ENCODE measurements at regions not wholly inside any gene's neighbourhood (a gene's known extent, or its start where the extent isn't known, plus 50 kb on each side); places are given as distances from the start of the nearest gene placed in this dataset.
"Not testable (repeated sequence)": the region's sequence is repeated elsewhere in the genome, so short reads cannot be mapped to it uniquely, and the experiment has no call there.

DNA sequence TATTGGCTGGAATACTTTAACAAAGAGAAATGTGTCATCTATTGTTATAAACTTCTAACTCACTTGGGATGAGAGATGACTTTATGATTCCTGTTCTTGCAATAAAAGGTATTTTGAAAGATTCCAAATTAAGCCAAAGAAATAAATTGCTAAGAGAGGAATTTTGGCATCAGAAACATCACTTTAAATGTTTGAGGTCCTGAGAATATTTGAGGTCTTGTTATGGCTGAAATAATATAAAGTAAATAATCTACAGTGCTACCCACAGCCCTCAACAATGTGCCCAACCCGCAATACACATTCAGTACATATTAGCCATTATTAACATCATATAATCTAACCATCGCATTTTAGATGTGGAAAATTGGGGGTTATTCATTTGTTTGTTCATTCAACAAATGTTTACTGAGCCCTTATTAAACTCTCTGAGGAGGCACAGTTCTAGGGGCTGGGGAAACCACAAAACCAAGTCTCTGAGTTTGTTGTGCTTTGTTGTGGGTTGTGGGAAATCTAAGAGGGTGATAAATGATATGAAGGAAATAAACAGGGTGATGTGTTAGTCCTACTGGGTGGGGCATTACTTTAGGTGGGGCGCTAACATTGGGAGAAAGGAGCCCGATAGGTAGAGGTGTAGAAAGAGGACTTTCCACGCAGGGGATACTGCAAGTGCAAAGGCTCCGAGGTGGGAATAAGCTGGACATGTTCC, 135.2 kb upstream of the CLINT1 start:
- no peak for DNase-seq

DNA sequence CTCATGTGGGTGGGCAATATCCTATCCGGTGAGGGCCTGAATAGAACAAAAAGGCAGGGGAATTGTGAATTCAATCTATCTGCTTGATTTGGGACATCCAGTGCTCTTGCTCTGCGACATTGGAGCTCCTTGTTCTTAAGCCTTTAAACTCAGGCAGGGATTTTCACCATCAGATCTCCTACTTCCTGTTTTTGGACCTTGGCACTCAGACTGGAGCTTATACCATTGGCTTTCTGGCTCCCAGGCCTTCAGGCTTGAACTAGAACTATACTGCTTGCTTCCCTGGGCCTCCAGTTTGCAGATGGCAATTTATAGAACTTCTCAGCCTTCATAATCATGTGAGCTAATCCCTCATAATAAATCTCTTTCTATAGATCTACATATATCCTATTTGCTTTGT, 134.3 kb upstream of the CLINT1 start:
- no peak for DNase-seq

- DNase-seq, result no peak
Measured at GRCh38 chr5:157990583-157991181, 131.7 kb upstream of the CLINT1 start.

DNA sequence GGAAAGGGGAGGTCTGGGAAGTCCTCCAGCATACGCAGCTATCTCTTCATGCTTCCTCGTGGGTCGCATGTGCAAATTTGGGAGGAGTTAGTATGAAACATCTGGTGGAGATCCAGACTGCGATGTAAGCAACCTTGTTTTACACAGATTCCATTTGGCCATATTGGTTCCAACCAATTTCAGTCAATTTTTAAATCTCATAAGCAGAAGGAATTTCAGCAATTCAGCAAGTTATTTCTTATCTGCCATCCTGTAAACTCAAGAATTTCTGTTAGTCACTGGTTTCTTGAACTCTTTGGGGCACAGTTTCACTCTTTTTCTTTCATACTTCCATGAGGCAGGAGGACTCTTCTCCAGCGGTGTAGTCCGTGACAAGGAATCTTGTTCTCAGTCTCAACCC, 130.4 kb upstream of the CLINT1 start:
- no peak for DNase-seq

DNA sequence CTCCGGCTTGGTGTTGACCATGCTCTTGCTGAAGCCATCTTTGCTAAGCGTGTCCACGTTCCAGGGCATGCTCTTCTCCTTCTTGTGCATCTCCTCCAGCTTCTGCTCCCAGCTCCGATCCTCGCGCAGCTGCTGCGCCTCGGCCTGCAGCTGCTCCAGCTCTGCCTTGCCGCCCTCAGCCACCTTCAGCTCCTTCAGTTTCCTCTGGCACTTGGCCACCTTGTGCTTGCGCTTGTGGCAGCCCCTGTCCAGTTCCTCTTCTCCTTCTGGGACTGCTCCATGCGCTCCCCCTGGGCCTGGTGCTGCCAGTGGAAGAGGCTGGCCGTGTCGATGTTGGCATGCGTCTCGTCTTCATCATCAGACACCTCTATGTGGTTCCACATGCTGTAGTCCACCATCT, 128.3 kb upstream of the CLINT1 start:
- no peak for DNase-seq

DNA sequence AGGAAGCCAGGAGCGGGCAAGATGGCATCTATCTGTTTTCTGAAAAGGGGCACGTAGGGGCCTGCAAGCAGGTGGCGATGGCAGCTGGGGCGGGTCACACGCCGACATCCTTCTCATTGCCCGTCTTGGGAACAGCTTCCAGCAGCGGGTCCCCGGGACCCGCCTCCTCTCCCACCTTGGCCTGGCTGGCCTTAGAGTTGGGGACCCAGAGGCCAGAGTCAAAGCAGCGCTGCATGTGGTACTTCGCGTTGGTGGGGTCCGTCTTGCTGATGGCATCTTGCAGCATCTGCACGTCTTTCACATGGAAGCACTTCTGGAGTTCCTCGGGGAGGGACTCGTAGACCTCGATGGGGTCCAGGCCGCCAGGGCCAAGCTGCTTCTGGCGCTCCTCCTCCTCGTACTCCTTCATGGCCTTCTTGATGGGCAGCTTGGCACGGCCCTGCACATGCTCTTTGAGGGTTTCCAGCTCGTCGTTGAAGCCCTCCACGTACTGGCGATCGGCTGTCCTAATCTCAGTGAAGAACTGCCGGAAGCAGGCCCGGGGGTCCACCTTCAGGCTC, 127.6 kb upstream of the CLINT1 start:
- DNase-seq, result no peak

DNA sequence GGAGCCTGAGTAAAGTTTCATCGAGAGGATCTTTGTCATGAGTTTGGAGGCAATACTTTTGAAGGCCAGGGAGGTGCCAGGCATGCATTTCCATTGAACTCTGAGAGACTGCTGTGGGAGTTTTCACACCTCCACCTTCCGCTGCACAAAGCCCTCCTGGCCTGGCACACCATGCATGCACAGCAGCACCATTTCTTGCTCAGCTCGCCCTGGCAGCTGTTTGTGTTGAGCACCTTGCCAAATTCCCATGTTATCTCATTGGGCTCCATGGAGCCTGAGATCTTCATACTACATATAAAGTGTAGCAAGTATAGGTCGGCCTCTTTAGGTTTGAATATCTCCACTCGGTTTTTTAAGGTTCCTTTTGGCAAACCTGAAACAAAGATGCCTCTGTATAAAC, 125.7 kb upstream of the CLINT1 start:
- DNase-seq, result no peak

DNA sequence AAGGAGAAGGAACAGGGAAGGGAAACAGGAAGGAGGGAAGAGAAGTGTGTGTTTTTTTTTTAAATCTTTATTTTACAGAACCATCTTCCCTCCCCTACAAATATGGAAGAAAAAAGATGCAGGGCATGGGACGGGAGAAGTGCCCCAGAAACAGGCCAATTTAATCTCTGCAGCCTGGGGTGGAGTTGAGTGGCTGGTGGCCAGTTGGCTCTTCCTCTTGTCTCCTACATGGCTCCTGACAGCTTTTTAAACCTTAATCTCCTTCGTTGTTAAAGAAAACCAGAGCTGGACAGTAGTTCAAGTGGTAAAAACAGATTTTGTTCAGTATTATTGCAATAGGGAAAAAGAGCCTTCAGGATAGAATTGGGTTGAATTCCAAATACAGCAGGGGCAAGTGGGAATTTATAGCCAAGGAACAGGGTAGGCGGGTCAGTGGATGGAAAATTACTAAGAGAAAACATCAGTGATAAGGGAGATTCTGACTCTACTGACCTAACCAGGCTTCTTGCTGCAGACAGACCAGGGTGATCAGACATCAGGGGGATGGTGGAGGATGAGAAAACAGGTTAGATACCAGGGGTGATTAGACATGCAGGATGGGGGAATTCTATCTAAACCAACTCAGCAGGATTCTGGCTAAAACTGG, 125.1 kb upstream of the CLINT1 start:
- no peak for DNase-seq

DNA sequence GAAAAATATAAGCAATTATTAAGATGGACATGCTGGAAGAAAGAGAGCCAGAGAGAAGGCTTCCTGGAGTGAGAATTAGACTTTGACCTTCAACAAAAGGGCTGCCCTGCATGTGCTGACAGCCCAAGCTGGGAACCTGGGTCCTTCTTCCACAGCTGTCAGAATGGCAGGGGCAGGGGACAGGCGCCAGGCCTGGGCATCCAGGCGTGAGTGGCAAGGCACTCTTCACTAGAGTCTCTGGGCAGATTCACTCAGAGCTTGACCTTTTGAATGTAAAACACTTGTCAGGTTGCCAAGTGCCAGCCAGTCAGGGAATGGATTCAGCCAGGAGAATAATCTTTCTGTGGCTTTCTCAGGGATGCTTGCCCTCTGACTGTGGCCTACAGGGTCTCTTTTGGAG, 119.1 kb upstream of the CLINT1 start:
- DNase-seq, result no peak

DNA sequence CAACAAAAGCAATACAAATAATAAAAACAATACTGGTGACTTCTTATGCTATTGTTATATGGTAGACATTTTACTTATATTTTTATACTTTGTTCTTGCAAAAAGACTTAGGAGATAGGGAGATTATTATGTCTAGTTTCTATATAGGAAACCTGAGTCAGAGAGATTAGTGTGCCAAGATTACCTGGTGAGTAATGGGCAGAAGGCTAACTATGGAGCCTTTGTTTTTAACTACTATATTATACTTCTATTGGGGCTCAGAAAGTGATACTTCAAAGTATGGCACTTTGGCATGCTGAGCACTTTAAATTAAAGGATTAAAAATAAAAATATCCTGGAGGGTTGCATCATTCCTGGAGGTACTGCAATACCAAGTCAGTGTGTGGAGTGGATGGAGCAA, 117.5 kb upstream of the CLINT1 start:
- DNase-seq, result no peak

GRCh38 chr5:157972579-157972978, 113.6 kb upstream of the CLINT1 start:
- no peak for DNase-seq

- no peak for DNase-seq
Measured at GRCh38 chr5:157971571-157972216, 112.7 kb upstream of the CLINT1 start.

- not testable (repeated sequence) for DNase-seq
Measured at GRCh38 chr5:157968570-157968969, 109.6 kb upstream of the CLINT1 start.

- no peak for DNase-seq
Measured at GRCh38 chr5:157965989-157966388, 107.0 kb upstream of the CLINT1 start.

GRCh38 chr5:157965040-157965678, 106.2 kb upstream of the CLINT1 start:
- DNase-seq, result no peak

DNA sequence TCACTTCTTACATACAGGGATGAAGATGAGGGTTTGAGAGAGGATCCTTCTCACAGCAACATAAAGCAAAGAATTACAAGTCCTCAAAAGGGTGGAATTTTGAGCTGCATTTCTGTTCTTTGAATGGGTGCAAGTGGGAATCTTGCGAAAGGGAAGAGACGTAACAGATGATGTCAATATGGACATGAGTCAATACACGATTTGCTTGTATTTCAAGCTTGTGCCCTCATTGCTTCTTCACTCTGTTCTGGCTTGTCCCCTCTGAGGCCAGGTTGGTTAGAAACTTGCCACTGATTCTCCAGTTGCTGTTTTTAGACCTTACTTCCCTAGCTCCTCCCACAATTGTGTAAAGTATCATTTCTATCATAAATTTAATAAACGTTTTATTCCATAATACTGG, 104.8 kb upstream of the CLINT1 start:
- no peak for DNase-seq

- no peak for DNase-seq
Measured at GRCh38 chr5:157963244-157963643, 104.3 kb upstream of the CLINT1 start.

GRCh38 chr5:157962686-157963085, 103.7 kb upstream of the CLINT1 start:
- DNase-seq, result not testable (repeated sequence)

- DNase-seq, result no peak
Measured at GRCh38 chr5:157961896-157962590, 103.1 kb upstream of the CLINT1 start.

GRCh38 chr5:157961176-157961575, 102.2 kb upstream of the CLINT1 start:
- no peak for DNase-seq

- no peak for DNase-seq
Measured at GRCh38 chr5:157959370-157959769, 100.4 kb upstream of the CLINT1 start.

- DNase-seq, result no peak
Measured at GRCh38 chr5:157956271-157956885, 97.4 kb upstream of the CLINT1 start.

Data from hematopoietic multipotent progenitor cell treated with erythropoietin and hydrocortisone succinate and interleukin-3 and kit ligand, for 8 days (in vitro differentiated cells).